ENCODE measurements at regions not wholly inside any gene's neighbourhood (a gene's known extent, or its start where the extent isn't known, plus 50 kb on each side); places are given as distances from the start of the nearest gene placed in this dataset.

DNA sequence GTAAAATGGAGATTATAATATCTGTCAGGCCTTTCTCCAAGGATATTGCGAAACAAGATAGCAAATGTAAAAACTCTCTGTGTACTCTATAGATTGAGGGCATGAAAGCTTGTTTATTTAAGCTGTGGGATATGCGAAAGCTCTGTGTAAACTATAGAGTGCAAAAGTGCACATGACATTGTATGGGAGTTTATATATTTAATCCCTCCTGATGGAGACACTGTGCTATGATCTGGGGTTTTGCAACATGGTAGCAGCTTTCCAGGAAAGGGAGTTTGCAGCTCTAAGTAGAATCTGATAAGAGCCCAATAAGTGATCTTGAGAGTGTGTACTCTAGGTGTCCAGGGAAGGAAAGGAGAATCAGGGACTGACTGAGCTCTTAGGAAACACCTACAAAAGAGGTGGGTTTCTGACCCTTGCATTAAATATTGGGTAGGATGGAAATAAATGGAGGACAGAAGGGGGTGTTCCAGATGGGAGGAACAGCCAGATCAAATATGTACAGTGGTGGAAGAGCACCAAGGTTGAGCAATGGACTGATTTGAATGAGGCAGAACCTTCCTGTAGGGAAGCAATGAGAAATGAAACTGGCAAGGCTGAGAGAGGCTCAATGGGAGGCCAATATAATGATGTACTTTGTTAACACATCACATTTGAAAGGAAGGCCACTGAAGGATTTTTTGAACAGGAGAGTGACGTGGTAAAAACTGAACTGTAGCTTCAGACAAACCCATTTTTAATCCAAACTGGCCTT, 450.1 kb downstream of the GJA1 start:
- no peak for TF ChIP-seq CTCF (IDR thresholded peaks at IDR 0.05)
- no peak for TF ChIP-seq POLR2AphosphoS5 (IDR thresholded peaks at IDR 0.05)
- no peak for TF ChIP-seq POLR2A (IDR thresholded peaks at IDR 0.05; ENCODE audit: low read depth)
